Body of pancreas (tissue), 4 donors: ENCODE measurements at regions not wholly inside any gene's neighbourhood (a gene's known extent, or its start where the extent isn't known, plus 50 kb on each side); places are given as distances from the start of the nearest gene placed in this dataset.

Experiments used
- CTCF ChIP-seq, 7 experiments: fragments of 450-650 bp in 4 of 7; fragments of 200-600 bp in 3 of 7; sonication (generic) in 3 of 7; IDR thresholded peaks; one replicate each; pipeline ENCODE4 v1.5.1; 2016 to 2019; ENCODE audit warnings: antibody characterized with exemption in 7 of 7
- POLR2A ChIP-seq, 3 donors: fragments of 450-650 bp; IDR thresholded peaks; one replicate each; pipeline ENCODE4 v1.6.1; 2016; ENCODE audit warnings: antibody characterized with exemption in 3 of 3, mild to moderate bottlenecking in 2 of 3

DNA sequence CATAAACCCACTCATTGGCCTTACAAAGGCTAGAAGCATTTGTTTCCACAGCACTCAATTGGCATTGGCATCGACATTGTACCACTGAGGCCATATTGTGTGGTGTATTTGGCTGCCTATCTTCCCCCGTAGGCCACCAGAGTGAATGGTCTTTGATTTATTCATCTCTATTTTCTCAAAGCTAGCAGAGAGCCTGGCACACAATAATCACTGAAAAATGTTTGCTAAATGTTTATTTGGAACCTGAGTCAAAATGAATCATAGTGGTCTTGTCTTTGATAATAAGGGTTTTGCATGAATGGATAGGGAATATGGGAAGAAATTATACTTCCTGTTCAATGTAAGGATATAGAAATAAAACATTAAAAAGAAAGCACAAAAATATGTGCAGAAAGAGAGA, 107.3 kb upstream of the SLC8A1 start:
- TF ChIP-seq POLR2A (IDR thresholded peaks at IDR 0.05) (no peak), CTCF (IDR thresholded peaks at IDR 0.05) (no peak)
